ENCODE measurements at regions not wholly inside any gene's neighbourhood (a gene's known extent, or its start where the extent isn't known, plus 50 kb on each side); places are given as distances from the start of the nearest gene placed in this dataset.

DNA sequence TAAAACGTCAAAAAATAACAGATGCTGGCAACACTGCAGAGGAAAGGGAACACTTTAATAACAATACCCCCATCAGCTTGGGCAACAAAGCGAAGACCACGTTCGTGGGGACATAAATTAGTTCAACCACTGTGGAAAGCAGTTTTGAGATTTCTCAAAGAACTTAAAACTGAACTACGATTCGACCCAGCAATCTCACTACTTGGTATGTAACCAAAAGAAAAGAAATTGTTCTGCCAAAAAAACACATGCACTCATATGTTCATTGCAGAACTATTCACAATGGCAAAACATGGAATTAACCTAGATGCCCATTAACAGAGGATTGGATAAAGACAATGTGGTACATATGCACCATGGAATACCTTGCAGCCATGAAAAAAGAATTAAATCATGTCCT, 81.2 kb upstream of the RAP1B start:
- Histone ChIP-seq H3K4me3 (ENCODE audit: low read length, poor library complexity, severe bottlenecking) (no peak overlapping the region), H3K9me2 (replicated peaks; ENCODE audit: low read depth, low read length) (no peaks in the 10 kb centered on the region), H2AFZ (ENCODE audit: low read length) (no peak overlapping the region), H3K9ac (ENCODE audit: low read depth, low read length, poor library complexity, severe bottlenecking) (no peak overlapping the region), H3F3A (ENCODE audit: low read depth) (no peaks in the 10 kb centered on the region), H3K4me1 (ENCODE audit: insufficient read depth, low read length, poor library complexity, severe bottlenecking) (peaks cover 4% of the 10 kb centered on the region), H3K79me2 (ENCODE audit: insufficient read depth, low read length) (no peaks in the 10 kb centered on the region), H4K20me1 (ENCODE audit: insufficient read depth, low read length, poor library complexity, severe bottlenecking) (no peaks in the 10 kb centered on the region), H3K4me2 (ENCODE audit: low read depth, low read length, poor library complexity, severe bottlenecking) (no peak overlapping the region), H3K36me3 (ENCODE audit: insufficient read depth, low read length) (no peaks in the 10 kb centered on the region), H3K27me3 (ENCODE audit: insufficient read depth, low read length, poor library complexity, severe bottlenecking) (no peaks in the 10 kb centered on the region), H3K9me3 (ENCODE audit: insufficient read depth, low read depth, low read length) (no peaks in the 10 kb centered on the region)
- TF ChIP-seq, protein P1, sequence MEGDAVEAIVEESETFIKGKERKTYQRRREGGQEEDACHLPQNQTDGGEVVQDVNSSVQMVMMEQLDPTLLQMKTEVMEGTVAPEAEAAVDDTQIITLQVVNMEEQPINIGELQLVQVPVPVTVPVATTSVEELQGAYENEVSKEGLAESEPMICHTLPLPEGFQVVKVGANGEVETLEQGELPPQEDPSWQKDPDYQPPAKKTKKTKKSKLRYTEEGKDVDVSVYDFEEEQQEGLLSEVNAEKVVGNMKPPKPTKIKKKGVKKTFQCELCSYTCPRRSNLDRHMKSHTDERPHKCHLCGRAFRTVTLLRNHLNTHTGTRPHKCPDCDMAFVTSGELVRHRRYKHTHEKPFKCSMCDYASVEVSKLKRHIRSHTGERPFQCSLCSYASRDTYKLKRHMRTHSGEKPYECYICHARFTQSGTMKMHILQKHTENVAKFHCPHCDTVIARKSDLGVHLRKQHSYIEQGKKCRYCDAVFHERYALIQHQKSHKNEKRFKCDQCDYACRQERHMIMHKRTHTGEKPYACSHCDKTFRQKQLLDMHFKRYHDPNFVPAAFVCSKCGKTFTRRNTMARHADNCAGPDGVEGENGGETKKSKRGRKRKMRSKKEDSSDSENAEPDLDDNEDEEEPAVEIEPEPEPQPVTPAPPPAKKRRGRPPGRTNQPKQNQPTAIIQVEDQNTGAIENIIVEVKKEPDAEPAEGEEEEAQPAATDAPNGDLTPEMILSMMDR (conservative IDR thresholded peaks at IDR 0.05; ENCODE audit: low read length): no peak
- TF ChIP-seq EZH2phosphoT487 (IDR thresholded peaks at IDR 0.05; ENCODE audit: borderline replicate concordance): no peak

DNA sequence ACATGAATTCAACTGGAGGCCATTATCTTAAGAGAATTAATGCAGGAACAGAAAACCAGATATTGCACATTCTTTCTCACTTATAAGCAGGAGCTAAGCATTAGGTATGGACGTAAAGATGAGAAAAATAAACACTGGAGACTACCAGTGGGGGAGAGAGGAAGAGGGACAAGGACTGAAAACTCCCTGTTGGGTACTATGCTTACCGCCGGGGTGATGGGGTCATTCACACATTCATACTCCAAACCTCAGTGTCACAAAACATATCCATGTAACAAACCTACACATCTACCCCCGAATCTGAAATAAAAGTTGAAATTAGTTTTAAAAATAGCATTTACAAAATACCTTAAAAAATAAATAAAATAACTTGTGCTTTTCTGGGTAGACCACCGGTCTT, 80.8 kb upstream of the RAP1B start:
- Histone ChIP-seq H3F3A (ENCODE audit: low read depth) (no peaks in the 10 kb centered on the region), H3K9me2 (replicated peaks; ENCODE audit: low read depth, low read length) (no peaks in the 10 kb centered on the region), H3K36me3 (ENCODE audit: insufficient read depth, low read length) (no peaks in the 10 kb centered on the region), H3K4me1 (ENCODE audit: insufficient read depth, low read length, poor library complexity, severe bottlenecking) (peaks cover 4% of the 10 kb centered on the region), H4K20me1 (ENCODE audit: insufficient read depth, low read length, poor library complexity, severe bottlenecking) (no peaks in the 10 kb centered on the region), H3K4me2 (ENCODE audit: low read depth, low read length, poor library complexity, severe bottlenecking) (no peak overlapping the region), H3K9me3 (ENCODE audit: insufficient read depth, low read depth, low read length) (no peaks in the 10 kb centered on the region), H3K9ac (ENCODE audit: low read depth, low read length, poor library complexity, severe bottlenecking) (no peak overlapping the region), H3K79me2 (ENCODE audit: insufficient read depth, low read length) (no peaks in the 10 kb centered on the region), H3K27me3 (ENCODE audit: insufficient read depth, low read length, poor library complexity, severe bottlenecking) (no peaks in the 10 kb centered on the region), H3K4me3 (ENCODE audit: low read length, poor library complexity, severe bottlenecking) (no peak overlapping the region), H2AFZ (ENCODE audit: low read length) (no peak overlapping the region)
- no peak for TF ChIP-seq EZH2phosphoT487 (IDR thresholded peaks at IDR 0.05; ENCODE audit: borderline replicate concordance)
- TF ChIP-seq, protein P1 (conservative IDR thresholded peaks at IDR 0.05; ENCODE audit: low read length): no peak

DNA sequence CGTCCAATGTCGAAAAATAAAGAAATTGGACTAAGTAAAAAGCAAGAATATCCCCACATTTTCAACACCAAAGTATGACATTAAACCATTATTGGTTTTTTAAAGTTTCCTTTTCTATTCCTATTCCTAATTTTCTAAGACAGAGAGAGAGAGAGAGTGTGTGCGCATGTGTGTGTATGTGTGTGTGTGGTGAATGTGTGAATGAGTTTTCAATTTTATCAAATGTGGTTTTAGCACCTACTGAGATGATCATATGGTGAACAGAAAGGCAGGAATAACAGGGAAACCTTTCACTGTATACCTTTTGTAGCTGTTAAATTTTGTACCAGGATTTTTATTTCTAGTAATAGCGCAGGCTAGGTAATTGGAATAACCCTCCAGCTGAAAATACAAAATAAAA, 80.4 kb upstream of the RAP1B start:
- Histone ChIP-seq H4K20me1 (ENCODE audit: insufficient read depth, low read length, poor library complexity, severe bottlenecking) (no peaks in the 10 kb centered on the region), H3K4me2 (ENCODE audit: low read depth, low read length, poor library complexity, severe bottlenecking) (no peak overlapping the region), H3K4me1 (ENCODE audit: insufficient read depth, low read length, poor library complexity, severe bottlenecking) (peaks cover 4% of the 10 kb centered on the region), H3K4me3 (ENCODE audit: low read length, poor library complexity, severe bottlenecking) (no peak overlapping the region), H3K9me2 (replicated peaks; ENCODE audit: low read depth, low read length) (no peaks in the 10 kb centered on the region), H3K36me3 (ENCODE audit: insufficient read depth, low read length) (no peaks in the 10 kb centered on the region), H3F3A (ENCODE audit: low read depth) (no peaks in the 10 kb centered on the region), H3K9me3 (ENCODE audit: insufficient read depth, low read depth, low read length) (no peaks in the 10 kb centered on the region), H2AFZ (ENCODE audit: low read length) (no peak overlapping the region), H3K79me2 (ENCODE audit: insufficient read depth, low read length) (no peaks in the 10 kb centered on the region), H3K27me3 (ENCODE audit: insufficient read depth, low read length, poor library complexity, severe bottlenecking) (no peaks in the 10 kb centered on the region), H3K9ac (ENCODE audit: low read depth, low read length, poor library complexity, severe bottlenecking) (no peak overlapping the region)
- no peak for TF ChIP-seq EZH2phosphoT487 (IDR thresholded peaks at IDR 0.05; ENCODE audit: borderline replicate concordance)
- TF ChIP-seq, protein P1 (conservative IDR thresholded peaks at IDR 0.05; ENCODE audit: low read length): no peak

Data from Loucy (cell line).